ENCODE measurements at regions not wholly inside any gene's neighbourhood (a gene's known extent, or its start where the extent isn't known, plus 50 kb on each side); places are given as distances from the start of the nearest gene placed in this dataset.

GRCh38 chr11:95289378-95290101 is 58.5 kb upstream of the SESN3 start:
- TF ChIP-seq MXI1 (IDR thresholded peaks at IDR 0.05; ENCODE audit: low read depth, low read length) (no peak), EP300 (IDR thresholded peaks at IDR 0.05; ENCODE audit: borderline replicate concordance in 1 of 2, low read depth in 1 of 2, low read length in 1 of 2) (no peak), CTCF (IDR thresholded peaks at IDR 0.05) (no peak)
